MM.1S (cell line): ENCODE measurements at regions not wholly inside any gene's neighbourhood (a gene's known extent, or its start where the extent isn't known, plus 50 kb on each side); places are given as distances from the start of the nearest gene placed in this dataset.

Source experiments
- DNase-seq: peaks from one replicate; pipeline ENCODE4 v3.0.0-alpha.2; 2015
- H2AFZ ChIP-seq: fragments of 300-600 bp; sonication (generic); 2 replicates; pipeline ENCODE4 v1.6.0; 2016; ENCODE audit warnings: antibody characterized with exemption, low read length
- H3F3A ChIP-seq: fragments of 300-600 bp; sonication (generic); 2 replicates; pipeline ENCODE4 v1.6.1; 2016; ENCODE audit warnings: mild to moderate bottlenecking, antibody characterized with exemption, low read length, moderate library complexity, mixed read lengths; ENCODE audit not compliant: insufficient read depth
- H3K27ac ChIP-seq: fragments of 300-600 bp; sonication (generic); 2 replicates; pipeline ENCODE4 v1.5.1; 2016; ENCODE audit warnings: mild to moderate bottlenecking, low read length
- H3K27me3 ChIP-seq: fragments of 300-600 bp; sonication (generic); replicated peaks from 2 replicates; pipeline ENCODE4 v1.6.0; 2016; ENCODE audit warnings: low read length; ENCODE audit not compliant: insufficient read depth
- H3K36me3 ChIP-seq: fragments of 300-600 bp; sonication (generic); replicated peaks from 2 replicates; pipeline ENCODE4 v1.6.1; 2016; ENCODE audit warnings: mild to moderate bottlenecking, low read length, mixed read lengths; ENCODE audit not compliant: insufficient read depth
- H3K4me1 ChIP-seq: fragments of 300-600 bp; sonication (generic); 2 replicates; pipeline ENCODE4 v1.6.1; 2016; ENCODE audit warnings: low read length, mixed read lengths
- H3K4me2 ChIP-seq: fragments of 300-600 bp; sonication (generic); 2 replicates; pipeline ENCODE4 v1.6.0; 2016; ENCODE audit warnings: low read depth, low read length
- H3K4me3 ChIP-seq: fragments of 300-600 bp; sonication (generic); 2 replicates; pipeline ENCODE4 v1.5.1; 2016; ENCODE audit warnings: low read length, mixed read lengths
- H3K79me2 ChIP-seq: fragments of 300-600 bp; sonication (generic); 2 replicates; pipeline ENCODE4 v1.6.1; 2016; ENCODE audit warnings: mixed run types, low read length, mixed read lengths
- H3K9ac ChIP-seq: fragments of 300-600 bp; sonication (generic); 2 replicates; pipeline ENCODE4 v1.6.1; 2016; ENCODE audit warnings: low read length, mixed read lengths
- H3K9me2 ChIP-seq: fragments of 300-600 bp; sonication (generic); replicated peaks from 2 replicates; pipeline ENCODE4 v1.6.1; 2016; ENCODE audit warnings: mild to moderate bottlenecking, low read length, mixed read lengths; ENCODE audit not compliant: insufficient read depth
- H3K9me3 ChIP-seq: fragments of 300-600 bp; sonication (generic); replicated peaks from 2 replicates; pipeline ENCODE4 v1.6.1; 2016; ENCODE audit warnings: mild to moderate bottlenecking, low read length, mixed read lengths; ENCODE audit not compliant: insufficient read depth
- H4K20me1 ChIP-seq: fragments of 300-600 bp; sonication (generic); 2 replicates; pipeline ENCODE4 v1.6.1; 2016; ENCODE audit warnings: mild to moderate bottlenecking, low read length, moderate library complexity, mixed read lengths; ENCODE audit not compliant: insufficient read depth
- CTCF ChIP-seq: fragments of 300-600 bp; sonication (generic); IDR thresholded peaks from 2 replicates; pipeline ENCODE4 v1.5.1; 2016; ENCODE audit warnings: antibody characterized with exemption, low read length, mixed read lengths
- EZH2 ChIP-seq: fragments of 300-600 bp; sonication (generic); optimal IDR thresholded peaks from 2 replicates; pipeline ENCODE3; 2017; ENCODE audit warnings: low read depth, mild to moderate bottlenecking, antibody characterized with exemption, low read length, mixed read lengths
- EZH2phosphoT487 ChIP-seq: fragments of 300-600 bp; sonication (generic); IDR thresholded peaks from 2 replicates; pipeline ENCODE4 v1.6.1; 2018; ENCODE audit warnings: antibody characterized with exemption, low read length

- H3K4me1 ChIP-seq, result no peaks in the 10 kb centered on the region
- TF ChIP-seq EZH2 (no peak), EZH2phosphoT487 (no peak), CTCF (no peak)
- DNase-seq, result no peak
Observed at GRCh38 chr9:15103290-15103689, 193.1 kb upstream of the FREM1 start.

GRCh38 chr9:15101095-15101494 is 190.9 kb upstream of the FREM1 start:
- H3K4me1 ChIP-seq, result no peaks in the 10 kb centered on the region
- no peak for TF ChIP-seq EZH2phosphoT487
- TF ChIP-seq CTCF, result no peak
- no peak for TF ChIP-seq EZH2

More at GRCh38 chr9:15103290-15103689, 193.1 kb upstream of the FREM1 start:
- Histone ChIP-seq H3K9me3 (no peaks in the 10 kb centered on the region), H3K9me2 (no peaks in the 10 kb centered on the region), H3K27ac (no peak overlapping the region), H3K4me3 (no peak overlapping the region), H3F3A (no peaks in the 10 kb centered on the region), H3K9ac (no peak overlapping the region), H3K4me2 (no peak overlapping the region), H4K20me1 (no peaks in the 10 kb centered on the region), H3K79me2 (no peaks in the 10 kb centered on the region), H3K36me3 (no peaks in the 10 kb centered on the region), H2AFZ (no peak overlapping the region), H3K27me3 (no peaks in the 10 kb centered on the region)

GRCh38 chr9:15100571-15100970 is 190.3 kb upstream of the FREM1 start:
- H3K9me2 ChIP-seq, result no peaks in the 10 kb centered on the region
- H3K4me1 ChIP-seq, result no peaks in the 10 kb centered on the region
- no peak overlapping the region for H3K9ac ChIP-seq
- H3K36me3 ChIP-seq, result no peaks in the 10 kb centered on the region
- H3K27me3 ChIP-seq, result no peaks in the 10 kb centered on the region
- no peaks in the 10 kb centered on the region for H3F3A ChIP-seq
- no peaks in the 10 kb centered on the region for H4K20me1 ChIP-seq
- no peak for DNase-seq
- H3K27ac ChIP-seq, result no peak overlapping the region
- TF ChIP-seq EZH2, result no peak
- no peak for TF ChIP-seq EZH2phosphoT487
- no peak for TF ChIP-seq CTCF
- no peak overlapping the region for H3K4me3 ChIP-seq
- no peaks in the 10 kb centered on the region for H3K79me2 ChIP-seq
- no peak overlapping the region for H2AFZ ChIP-seq
- H3K4me2 ChIP-seq, result no peak overlapping the region
- no peaks in the 10 kb centered on the region for H3K9me3 ChIP-seq

More at GRCh38 chr9:15101095-15101494, 190.9 kb upstream of the FREM1 start:
- H3K4me3 ChIP-seq, result no peak overlapping the region
- H3K4me2 ChIP-seq, result no peak overlapping the region
- no peaks in the 10 kb centered on the region for H3K9me3 ChIP-seq
- no peak overlapping the region for H3K9ac ChIP-seq
- H4K20me1 ChIP-seq, result no peaks in the 10 kb centered on the region
- no peaks in the 10 kb centered on the region for H3K27me3 ChIP-seq
- no peak overlapping the region for H3K27ac ChIP-seq
- no peaks in the 10 kb centered on the region for H3K9me2 ChIP-seq
- no peak for DNase-seq
- no peaks in the 10 kb centered on the region for H3K79me2 ChIP-seq
- H2AFZ ChIP-seq, result no peak overlapping the region
- H3K36me3 ChIP-seq, result no peaks in the 10 kb centered on the region
- H3F3A ChIP-seq, result no peaks in the 10 kb centered on the region
